GOT3 (cell line): ENCODE measurements at regions not wholly inside any gene's neighbourhood (a gene's known extent, or its start where the extent isn't known, plus 50 kb on each side); places are given as distances from the start of the nearest gene placed in this dataset.

Source experiments
- DNase-seq: peaks from one replicate; lab custom pipeline; 2025; ENCODE audit warnings: mixed read lengths; lab: John Stamatoyannopoulos, UW

- no peak for DNase-seq
These were observed 186.5 kb upstream of the KLHL29 start for GRCh38 chr2:23198316-23199114.

DNA sequence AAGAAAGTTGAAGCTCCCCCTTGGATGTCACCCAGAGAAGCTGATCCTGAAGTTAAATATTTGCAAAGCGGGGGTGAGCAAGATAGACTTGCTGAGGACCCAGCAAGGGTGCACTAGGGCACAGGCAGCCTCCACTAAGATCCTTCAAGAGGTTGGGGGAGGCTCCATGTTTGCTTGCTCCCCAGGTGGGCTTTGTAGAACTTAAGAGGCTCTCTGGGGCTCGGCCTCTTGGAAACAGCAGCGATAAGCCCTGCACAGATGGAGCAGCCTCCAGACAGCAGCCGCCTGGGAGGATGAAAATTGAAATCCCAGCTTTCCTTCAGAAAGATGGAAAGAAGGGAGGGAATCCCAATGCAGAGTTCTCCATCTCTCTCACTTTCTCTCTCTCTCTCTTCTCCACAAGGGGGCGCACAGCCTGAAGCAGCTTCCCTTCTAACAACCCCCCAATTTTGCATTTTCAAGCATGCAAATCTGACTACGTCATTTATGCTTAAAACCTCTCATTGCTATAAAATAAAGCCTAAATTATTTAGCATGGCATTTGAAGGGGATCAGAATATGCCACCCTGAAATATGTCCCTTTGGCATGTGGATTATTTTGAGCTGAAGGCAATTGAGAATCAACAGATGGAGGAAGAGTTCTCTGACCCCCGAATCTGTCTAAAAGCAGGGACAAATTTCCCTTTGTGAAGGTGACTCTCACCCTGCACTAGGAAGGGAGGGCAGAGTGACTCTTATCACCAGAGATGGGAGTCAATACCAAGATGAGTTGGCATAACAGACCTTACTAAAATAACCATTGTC lies 185.7 kb upstream of the KLHL29 start:
- DNase-seq = no peak

- no peak for DNase-seq
These were observed 184.8 kb upstream of the KLHL29 start for GRCh38 chr2:23200068-23200786.

- no peak for DNase-seq
These were observed 184.2 kb upstream of the KLHL29 start for GRCh38 chr2:23200787-23201114.

DNA sequence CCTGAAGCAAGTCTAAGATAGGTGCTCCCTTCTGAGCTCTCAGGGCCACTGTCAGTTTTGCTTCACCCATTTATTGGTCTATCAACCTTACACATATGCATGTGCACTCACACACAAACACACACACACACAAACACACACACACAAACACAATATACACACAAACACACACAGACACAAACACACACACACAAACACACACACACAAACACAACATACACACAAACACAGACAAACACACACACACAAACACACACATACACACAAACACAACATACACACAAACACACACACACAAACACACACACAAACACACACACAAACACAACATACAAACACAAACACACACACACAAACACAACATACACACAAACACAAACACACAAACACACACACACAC lies 181.6 kb upstream of the KLHL29 start:
- no peak for DNase-seq

- no peak for DNase-seq
These were observed 180.2 kb upstream of the KLHL29 start for GRCh38 chr2:23204685-23205242.

DNA sequence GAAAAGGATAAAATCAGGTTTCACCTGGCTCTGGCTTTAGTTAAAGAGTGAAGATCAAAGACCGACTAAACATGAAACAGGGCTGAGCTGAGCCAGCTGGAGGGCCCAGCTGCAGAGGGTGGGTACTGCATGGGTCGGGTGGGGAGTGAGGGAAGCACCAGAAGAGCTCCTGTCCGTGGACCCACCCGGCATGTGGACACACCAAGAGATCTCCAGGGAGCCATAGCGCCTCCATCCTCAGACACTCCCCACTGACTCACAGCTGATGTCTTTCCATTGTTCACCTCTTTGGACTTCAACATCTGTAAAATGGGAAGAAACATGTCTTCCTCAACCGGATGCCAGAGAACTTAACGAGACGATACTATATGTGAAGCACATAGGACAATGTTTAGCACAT lies 178.3 kb upstream of the KLHL29 start:
- DNase-seq = no peak

- no peak for DNase-seq
These were observed 177.1 kb upstream of the KLHL29 start for GRCh38 chr2:23207871-23208270.

GRCh38 chr2:23208339-23208738 lies 176.6 kb upstream of the KLHL29 start:
- DNase-seq = no peak

- no peak for DNase-seq
These were observed 175.9 kb upstream of the KLHL29 start for GRCh38 chr2:23209059-23209458.

DNA sequence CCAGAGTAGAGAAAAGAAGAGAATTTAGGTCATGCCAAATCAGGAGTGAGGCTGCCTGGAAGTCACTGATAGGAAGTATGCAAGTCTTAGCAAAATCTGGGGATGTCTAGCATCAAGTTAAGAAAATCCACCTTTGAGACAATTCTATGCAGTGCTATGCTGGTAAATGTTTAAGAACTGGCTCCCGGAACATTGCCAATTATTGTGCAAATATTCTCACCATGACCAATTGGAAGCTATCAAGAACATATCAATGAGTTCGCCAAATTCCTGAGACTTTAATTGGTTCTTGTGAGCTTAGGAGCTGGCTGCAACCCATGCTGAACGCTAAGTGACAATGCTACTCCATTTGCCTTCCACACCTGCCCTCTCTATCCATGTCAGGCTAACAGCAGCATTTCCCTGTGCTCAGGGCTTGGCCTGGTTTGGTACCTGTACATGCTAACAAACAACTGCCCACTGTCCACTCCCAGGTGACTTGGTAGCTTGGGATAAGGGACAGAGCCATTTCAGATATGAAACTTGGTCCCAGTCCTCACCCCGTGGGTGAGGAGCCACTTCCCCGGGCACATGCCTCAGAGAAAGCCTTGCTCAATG lies 172.9 kb upstream of the KLHL29 start:
- DNase-seq = no peak

DNA sequence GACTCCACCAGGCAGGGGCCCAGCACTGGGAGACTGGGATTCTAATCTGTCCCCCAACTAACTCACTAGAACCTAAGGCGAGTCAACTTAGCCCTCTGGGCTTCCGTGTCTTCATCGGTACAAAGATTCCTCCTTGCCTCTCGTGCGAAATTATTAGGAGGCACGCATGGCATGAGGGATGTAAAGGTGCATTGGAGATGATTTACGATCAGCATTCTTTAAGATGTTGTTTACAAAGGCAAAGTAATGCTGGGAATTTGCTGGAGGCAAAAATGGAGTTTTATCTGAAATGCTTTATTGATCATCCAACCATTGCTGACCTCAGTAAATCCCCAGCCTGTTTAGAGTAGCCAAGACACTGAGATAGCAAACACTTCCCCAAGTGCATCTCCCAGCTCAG lies 171.8 kb upstream of the KLHL29 start:
- DNase-seq = no peak

- DNase-seq = no peak
These were observed 170.0 kb upstream of the KLHL29 start for GRCh38 chr2:23215016-23215415.

- no peak for DNase-seq
These were observed 165.3 kb upstream of the KLHL29 start for GRCh38 chr2:23219666-23220065.

- DNase-seq = no peak
These were observed 164.4 kb upstream of the KLHL29 start for GRCh38 chr2:23220513-23221094.

DNA sequence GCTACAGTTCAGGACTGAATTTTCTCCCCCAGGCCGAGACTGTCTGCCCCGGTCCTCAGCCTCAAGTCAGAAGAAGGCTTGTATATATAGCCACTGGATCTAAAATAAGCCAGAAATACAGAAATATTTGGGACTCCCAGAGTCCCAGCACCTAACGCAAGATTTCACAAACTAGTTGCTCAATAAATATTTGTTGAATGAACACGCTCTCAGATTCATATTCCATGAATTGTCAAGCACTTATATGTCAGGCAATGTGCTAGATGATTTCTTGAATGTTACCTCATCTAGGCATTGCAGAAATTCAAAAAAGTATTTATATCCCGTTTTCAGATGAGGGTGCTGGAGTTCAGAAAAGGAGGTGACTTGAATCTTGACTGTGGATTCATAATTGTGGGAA lies 163.7 kb upstream of the KLHL29 start:
- DNase-seq = no peak

- DNase-seq = no peak
These were observed 163.1 kb upstream of the KLHL29 start for GRCh38 chr2:23221901-23222300.

DNA sequence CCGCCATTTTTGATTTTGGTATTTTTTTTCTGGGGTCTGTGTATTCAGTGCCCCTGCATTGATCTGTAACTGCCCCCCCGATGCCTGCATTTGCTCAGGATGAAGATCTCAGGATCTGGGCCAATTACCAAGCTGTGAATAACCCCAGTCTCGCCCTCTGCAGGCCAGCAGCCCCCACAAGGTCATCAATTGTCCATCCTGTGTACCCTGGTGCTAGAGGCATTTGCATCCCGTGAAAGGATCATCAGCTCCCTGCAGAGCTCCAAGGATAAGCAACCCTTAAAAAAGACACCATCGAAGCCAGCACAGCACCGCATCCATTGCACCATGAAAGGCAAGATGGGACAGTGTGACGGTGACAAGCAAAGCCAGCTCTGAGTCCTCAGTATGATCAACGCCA lies 154.1 kb upstream of the KLHL29 start:
- no peak for DNase-seq

DNA sequence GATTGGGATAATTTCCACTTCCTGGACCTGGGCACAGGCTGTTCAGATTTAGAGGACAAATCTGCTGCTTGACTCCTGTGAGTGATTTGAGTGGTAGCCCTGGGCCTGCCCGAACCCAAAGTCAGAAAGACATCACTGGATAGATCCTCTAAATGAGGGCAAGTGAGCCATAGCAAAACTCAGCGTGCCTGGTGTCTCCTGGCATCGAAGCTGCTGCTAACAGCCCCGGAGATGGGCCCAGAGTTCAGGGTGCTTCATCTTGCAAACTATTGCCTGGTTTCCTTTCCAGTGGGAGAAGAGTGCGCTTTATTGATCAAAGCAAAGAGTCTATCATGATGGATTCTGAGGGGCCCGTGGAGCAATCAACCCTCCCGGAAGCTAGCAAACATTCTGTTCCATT lies 153.1 kb upstream of the KLHL29 start:
- no peak for DNase-seq

DNA sequence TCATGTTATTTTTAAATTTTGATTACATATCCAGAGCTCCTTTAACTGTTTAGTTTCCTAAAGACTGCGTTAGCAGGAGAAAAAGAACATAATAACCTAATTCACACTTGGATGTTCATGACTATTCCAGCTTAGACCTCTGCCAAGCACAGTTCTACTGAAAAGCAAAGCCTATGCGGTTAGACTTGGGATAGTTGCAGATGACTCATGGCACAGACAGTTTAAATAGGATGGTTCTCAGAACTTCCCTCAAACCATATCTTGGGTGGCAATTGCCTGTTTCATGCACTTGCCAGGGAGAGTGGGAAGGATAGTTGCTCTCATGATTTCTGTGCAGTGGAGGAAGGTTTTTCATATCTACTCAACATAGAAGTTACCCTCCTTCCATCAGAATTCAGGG lies 149.7 kb upstream of the KLHL29 start:
- DNase-seq = no peak

DNA sequence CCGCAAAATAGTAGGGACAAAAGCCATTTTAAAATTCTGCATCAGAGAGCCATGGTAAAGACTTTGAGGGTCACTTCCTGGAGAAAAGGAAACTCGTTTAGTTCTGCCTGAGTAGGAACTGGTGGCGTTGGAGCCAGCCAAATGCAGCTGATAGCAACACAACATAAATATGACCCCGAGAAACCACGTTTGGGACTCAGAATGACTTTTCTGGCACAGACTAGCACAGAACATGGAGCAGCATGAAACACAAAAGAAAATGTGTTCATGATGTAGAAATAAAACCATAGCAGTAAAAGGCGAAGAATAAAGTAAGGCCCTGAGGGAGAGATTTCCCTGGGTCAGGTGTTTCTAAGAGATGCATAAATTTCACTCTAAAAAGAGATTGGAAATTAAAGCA lies 149.2 kb upstream of the KLHL29 start:
- DNase-seq = no peak

- DNase-seq = no peak
These were observed 147.8 kb upstream of the KLHL29 start for GRCh38 chr2:23237147-23237546.
